HG03342 (cell line): ENCODE measurements at regions not wholly inside any gene's neighbourhood (a gene's known extent, or its start where the extent isn't known, plus 50 kb on each side); places are given as distances from the start of the nearest gene placed in this dataset.
"Not testable (repeated sequence)": the region's sequence is repeated elsewhere in the genome, so short reads cannot be mapped to it uniquely, and the experiment has no call there.

Experiments
- ATAC-seq: cut with Tn5 transposase; IDR thresholded peaks from one replicate; pipeline ENCODE4 v1.9.1; 2021; ENCODE audit warnings: mild to moderate bottlenecking, moderate library complexity; ENCODE audit not compliant: unreplicated experiment

DNA sequence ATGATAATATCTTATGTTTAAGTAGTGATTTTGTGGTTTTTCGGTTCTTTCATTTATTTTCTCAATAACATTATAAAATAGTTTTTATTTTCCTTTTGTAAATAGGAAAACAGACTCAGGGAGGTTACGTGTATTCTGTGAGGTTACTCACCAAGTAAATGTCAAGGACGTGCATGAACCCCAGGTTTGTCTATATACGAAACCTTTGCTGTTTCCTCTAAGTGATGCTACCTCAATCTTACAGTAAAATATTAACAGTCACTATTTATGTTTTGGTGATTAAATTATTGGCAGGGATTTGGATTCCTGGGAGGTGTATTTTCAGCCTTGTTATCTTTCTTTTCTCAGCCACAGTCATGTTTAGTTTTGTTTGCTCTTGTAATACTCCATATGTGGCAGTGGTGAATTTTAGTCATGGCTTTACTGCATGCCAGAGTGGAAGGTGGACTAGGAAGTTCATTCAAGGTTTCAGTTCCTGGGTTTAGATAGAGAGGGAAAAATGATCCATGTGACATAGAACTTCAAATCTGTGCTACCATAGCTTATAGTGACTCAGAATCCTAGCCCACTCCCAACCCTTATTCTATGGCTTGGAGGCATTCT is 139.9 kb downstream of the ARL4A start:
- ATAC-seq, result no peak

- ATAC-seq, result no peak
Measured at GRCh38 chr7:12827920-12828319, 140.5 kb downstream of the ARL4A start.

DNA sequence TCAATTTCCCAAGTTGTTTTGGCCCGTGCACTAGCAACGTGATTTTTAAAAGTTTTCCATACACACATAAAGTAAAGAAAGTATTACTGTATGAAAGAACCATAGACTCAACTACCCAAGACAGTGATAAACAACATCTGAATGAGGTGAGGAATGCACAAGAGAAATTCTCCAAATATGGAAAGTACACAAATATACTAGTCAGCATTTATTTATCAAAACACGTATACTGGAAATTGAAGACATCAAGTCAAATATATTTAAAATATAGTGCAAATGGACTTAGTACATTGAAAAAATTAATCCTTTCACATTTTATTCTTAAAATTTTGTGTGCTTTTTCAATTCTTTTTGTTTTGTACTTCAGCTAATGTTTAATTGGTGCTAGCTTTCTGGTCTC is 143.6 kb downstream of the ARL4A start:
- ATAC-seq, result no peak

- ATAC-seq, result no peak
Measured at GRCh38 chr7:12833829-12834228, 146.4 kb downstream of the ARL4A start.

DNA sequence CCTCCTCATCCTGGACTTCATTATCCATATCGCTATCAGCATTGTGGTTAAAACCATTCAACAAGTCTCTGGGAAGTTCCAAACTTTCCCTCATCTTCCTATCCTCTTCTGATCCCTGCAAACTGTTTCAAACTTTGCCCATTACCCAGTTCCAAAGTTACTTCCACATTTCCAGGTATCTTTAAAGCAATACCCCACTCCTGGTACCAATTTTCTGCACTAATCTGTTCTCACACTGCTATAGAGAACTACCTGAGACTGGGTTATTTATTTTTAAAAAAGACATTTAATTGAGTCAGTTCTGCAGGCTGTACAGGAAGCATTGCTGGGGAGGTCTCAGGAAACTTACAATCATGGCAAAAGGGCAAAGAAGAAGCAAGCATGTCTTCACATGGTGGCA is 147.3 kb downstream of the ARL4A start:
- ATAC-seq, result no peak

- ATAC-seq, result no peak
Measured at GRCh38 chr7:12839508-12840153, 152.2 kb downstream of the ARL4A start.

GRCh38 chr7:12844732-12845131 is 157.3 kb downstream of the ARL4A start:
- not testable (repeated sequence) for ATAC-seq

GRCh38 chr7:12847001-12847400 is 159.6 kb downstream of the ARL4A start:
- ATAC-seq, result no peak

DNA sequence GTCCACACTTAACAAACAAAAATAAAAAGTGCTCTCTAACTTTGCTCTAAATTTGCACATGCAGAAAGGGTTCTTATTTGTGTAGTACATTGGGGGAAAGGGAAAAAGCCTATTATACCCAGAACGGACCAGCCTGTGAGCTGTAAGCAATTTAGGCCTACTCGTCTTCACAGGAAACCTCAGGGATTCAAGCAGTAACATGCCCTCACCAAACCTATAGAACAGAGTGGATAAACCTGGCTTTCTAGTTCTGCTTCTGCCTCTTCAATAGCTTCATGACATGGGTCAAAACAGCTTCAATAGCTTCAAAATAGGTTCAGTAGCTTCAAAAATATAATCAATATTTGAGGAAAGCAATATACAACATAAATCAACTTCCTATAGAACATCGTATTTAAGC is 163.7 kb downstream of the ARL4A start:
- no peak for ATAC-seq

GRCh38 chr7:12851841-12852240 is 164.4 kb downstream of the ARL4A start:
- no peak for ATAC-seq

DNA sequence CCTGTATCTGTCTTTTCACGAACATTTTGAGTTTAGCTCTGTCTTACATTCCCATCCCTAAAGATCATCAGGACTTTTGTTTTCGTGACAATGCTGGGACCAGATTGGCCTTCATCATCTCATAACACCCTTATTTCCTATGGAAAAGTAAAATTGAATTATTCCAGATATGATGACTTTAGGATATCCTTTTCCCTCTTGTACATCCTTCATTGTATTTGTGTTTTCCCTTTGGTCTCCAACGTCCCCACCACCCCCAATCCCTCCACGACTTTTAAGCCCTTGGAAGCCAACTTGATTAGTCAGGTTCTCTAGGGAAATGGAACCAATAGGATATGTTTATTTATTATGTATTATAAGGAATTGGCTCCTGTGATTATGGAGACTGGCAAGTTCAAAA is 167.6 kb downstream of the ARL4A start:
- no peak for ATAC-seq

DNA sequence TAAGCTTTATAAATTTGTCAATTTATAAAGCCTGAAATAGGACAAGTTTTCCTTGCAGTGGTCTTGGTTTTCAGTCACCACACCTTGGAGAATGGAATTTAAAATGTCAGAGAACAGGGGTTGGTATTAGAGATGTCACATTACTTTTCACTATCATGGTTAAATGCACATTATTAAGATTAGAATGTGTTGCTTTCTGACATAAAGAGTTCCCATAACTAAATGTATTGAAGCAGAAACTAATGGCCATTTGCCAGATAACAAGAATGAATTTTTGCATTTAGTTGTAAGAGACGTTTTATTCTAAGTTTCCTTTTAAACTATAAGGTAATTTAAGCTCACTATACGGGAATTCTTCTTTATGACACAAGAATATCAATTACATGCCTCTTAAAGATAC is 172.3 kb downstream of the ARL4A start:
- no peak for ATAC-seq

DNA sequence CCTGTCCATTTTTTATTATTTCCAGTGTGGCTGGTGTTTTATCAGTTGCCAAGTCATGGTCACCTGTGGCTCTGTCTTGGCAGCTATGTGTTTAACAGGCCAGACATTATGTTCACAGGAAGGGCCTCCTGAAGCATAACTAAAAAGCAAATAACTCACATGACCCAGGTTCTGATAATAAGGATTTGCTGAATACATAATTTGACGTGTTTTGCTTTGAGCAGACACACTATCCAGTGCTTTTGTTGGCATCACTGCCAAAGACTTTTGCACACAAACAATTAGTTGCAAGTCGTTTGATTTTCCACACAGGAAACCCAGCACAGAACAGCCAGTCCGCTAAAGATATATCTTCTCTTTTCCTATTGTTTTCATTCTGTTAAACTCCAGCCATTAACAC is 173.6 kb downstream of the ARL4A start:
- ATAC-seq, result no peak

- no peak for ATAC-seq
Measured at GRCh38 chr7:12862146-12862545, 174.7 kb downstream of the ARL4A start.

GRCh38 chr7:12864470-12865046 is 177.1 kb downstream of the ARL4A start:
- no peak for ATAC-seq

- no peak for ATAC-seq
Measured at GRCh38 chr7:12865593-12865992, 178.2 kb downstream of the ARL4A start.

GRCh38 chr7:12866207-12866606 is 178.8 kb downstream of the ARL4A start:
- ATAC-seq, result no peak

DNA sequence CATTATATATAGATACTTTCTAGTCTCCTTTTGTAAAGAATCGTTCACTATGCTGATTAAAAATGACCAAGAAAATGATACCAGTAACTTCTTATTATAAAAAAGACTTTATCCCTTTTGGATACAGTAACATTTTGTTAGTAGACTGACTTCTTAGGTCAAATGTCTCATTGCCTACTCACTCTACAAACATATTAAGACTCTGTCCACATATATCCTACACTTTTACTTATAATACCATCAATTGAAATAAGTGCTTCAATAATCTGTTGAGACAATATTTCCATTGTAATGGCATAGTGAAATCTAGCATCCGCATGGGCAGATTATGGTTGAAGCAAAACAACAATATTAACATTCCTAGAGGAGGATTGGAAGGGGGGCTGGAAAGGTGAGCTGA is 180.6 kb downstream of the ARL4A start:
- no peak for ATAC-seq

DNA sequence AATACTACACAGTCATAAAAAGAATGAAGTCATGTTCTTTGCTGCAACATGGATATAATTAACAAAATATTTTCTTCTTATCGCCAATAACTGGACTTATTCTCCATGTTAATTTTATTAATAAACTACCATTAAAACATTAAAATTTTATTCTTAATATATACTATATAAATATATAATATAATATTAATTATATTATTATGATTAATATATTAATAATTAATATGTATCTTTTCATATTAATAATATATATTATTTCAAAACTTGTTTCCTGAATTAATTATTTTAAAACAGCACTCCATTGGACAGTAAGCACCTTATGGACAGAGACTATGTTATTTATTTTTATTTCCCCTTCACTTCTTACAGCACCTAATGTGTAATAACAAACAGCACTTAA is 182.8 kb downstream of the ARL4A start:
- ATAC-seq, result no peak

- ATAC-seq, result no peak
Measured at GRCh38 chr7:12872487-12872886, 185.1 kb downstream of the ARL4A start.

GRCh38 chr7:12873571-12873970 is 186.1 kb downstream of the ARL4A start:
- ATAC-seq, result no peak

DNA sequence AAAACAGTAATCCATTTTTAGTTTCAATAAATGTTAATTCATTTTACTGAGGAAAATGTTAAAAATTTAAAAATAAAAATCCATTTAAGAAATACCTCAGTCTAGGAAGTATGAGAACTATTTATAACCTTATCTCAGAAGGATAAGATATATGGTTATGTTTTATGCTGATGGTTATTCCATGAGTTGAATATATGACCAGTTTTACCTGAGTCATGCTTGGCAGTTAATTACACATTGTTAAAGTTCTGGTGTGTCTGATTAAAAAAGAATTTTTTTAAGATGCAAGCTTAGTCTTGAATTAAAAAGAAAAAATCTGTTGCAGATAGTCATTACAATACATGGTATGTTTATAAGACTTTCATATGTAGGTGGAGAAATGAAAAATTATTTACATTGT is 191.7 kb downstream of the ARL4A start:
- no peak for ATAC-seq

- ATAC-seq, result no peak
Measured at GRCh38 chr7:12881712-12882111, 194.3 kb downstream of the ARL4A start.
